ENCODE measurements at regions not wholly inside any gene's neighbourhood (a gene's known extent, or its start where the extent isn't known, plus 50 kb on each side); places are given as distances from the start of the nearest gene placed in this dataset.

DNA sequence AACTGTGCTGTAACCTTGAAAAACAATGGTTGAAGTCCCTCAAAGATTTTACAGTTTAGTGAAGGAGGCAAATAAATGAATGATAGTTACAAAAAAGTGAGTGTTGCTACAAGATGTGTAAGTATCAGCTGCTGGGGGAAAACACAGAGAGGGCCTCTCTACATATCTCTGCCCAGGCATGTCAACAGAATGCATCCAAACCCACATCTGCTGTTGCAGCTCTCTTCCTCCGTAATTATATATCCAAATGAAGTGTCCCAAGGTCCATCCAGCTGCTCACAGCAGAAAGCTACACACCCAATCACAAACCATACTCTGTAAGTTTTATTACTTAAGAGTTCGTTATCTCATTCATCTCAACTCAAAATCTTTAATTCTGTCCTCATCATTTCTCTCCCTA is 584.6 kb downstream of the ANXA1 start:
- no peak for DNase-seq (ENCODE audit: low read depth, low spot score)
- Histone ChIP-seq H3K27ac (ENCODE audit: insufficient read depth, low read depth, low read length) (no peak overlapping the region), H3K4me1 (ENCODE audit: control insufficient read depth, extremely low read depth, insufficient read depth, low read length) (no peaks in the 10 kb centered on the region), H4K20me1 (replicated peaks; ENCODE audit: control insufficient read depth, extremely low read depth, insufficient read depth, low read length) (no peaks in the 10 kb centered on the region), H3K79me2 (ENCODE audit: control insufficient read depth, insufficient read depth, low read length) (no peaks in the 10 kb centered on the region), H3K4me3 (replicated peaks in 1 of 3; ENCODE audit: insufficient read depth in 1 of 3, low read depth in 1 of 3, low read length in 3 of 3) (no peak overlapping the region), H3K27me3 (ENCODE audit: control insufficient read depth in 2 of 2, insufficient read depth in 2 of 2, low read length in 2 of 2) (no peaks in the 10 kb centered on the region), H3K36me3 (ENCODE audit: control insufficient read depth in 2 of 2, extremely low read depth in 1 of 2, insufficient read depth in 2 of 2, low read length in 2 of 2) (no peaks in the 10 kb centered on the region), H3K9me1 (replicated peaks; ENCODE audit: control insufficient read depth, extremely low read depth, insufficient read depth, low read length) (no peaks in the 10 kb centered on the region), H3K9ac (replicated peaks; ENCODE audit: extremely low read depth, insufficient read depth, low read length) (no peak overlapping the region), H3K9me3 (replicated peaks; ENCODE audit: control insufficient read depth, insufficient read depth, low read length) (no peaks in the 10 kb centered on the region), H2AFZ (ENCODE audit: low read depth, low read length) (no peak overlapping the region), H3K4me2 (ENCODE audit: insufficient read depth, low read length) (no peak overlapping the region)
- POLR2A ChIA-PET: no interaction called here
- no peak for FAIRE-seq
- intact Hi-C loops (cut with micrococcal nuclease): no loop called here
- dilution Hi-C loops (cut with MboI; ENCODE audit: extremely low pct_ligation_motif_present, low sequenced_read_pairs): no loop called here
- CTCF ChIA-PET: no interaction called here
- BruUV-seq (replicated peaks): no TSS peak
- no peak for TF ChIP-seq POLR2AphosphoS5 (IDR thresholded peaks at IDR 0.05; ENCODE audit: insufficient read depth, low read depth, low read length)

- H3K9me3 ChIP-seq (replicated peaks; ENCODE audit: control insufficient read depth, insufficient read depth, low read length): no peaks in the 10 kb centered on the region
- H3K9me1 ChIP-seq (replicated peaks; ENCODE audit: control insufficient read depth, extremely low read depth, insufficient read depth, low read length): no peaks in the 10 kb centered on the region
- CTCF ChIA-PET: no interaction called here
- no peak for DNase-seq (ENCODE audit: low read depth, low spot score)
- BruUV-seq (replicated peaks): no TSS peak
- H3K79me2 ChIP-seq (ENCODE audit: control insufficient read depth, insufficient read depth, low read length): no peaks in the 10 kb centered on the region
- H3K27ac ChIP-seq (ENCODE audit: insufficient read depth, low read depth, low read length): no peak overlapping the region
- no peaks in the 10 kb centered on the region for H3K36me3 ChIP-seq (ENCODE audit: control insufficient read depth in 2 of 2, extremely low read depth in 1 of 2, insufficient read depth in 2 of 2, low read length in 2 of 2)
- TF ChIP-seq MAX (IDR thresholded peaks at IDR 0.05; ENCODE audit: insufficient read depth, insufficient read length): no peak
- no peak for TF ChIP-seq POLR2AphosphoS5 (IDR thresholded peaks at IDR 0.05; ENCODE audit: insufficient read depth, low read depth, low read length)
- TF ChIP-seq CTCF (IDR thresholded peaks at IDR 0.05; ENCODE audit: extremely low read depth in 1 of 2, insufficient read depth in 1 of 2, low read depth in 1 of 2, low read length in 2 of 2): no peak
- no peak for TF ChIP-seq GATA2 (IDR thresholded peaks at IDR 0.05; ENCODE audit: insufficient read depth, insufficient read length, low read depth, low read length)
- no peak overlapping the region for H3K9ac ChIP-seq (replicated peaks; ENCODE audit: extremely low read depth, insufficient read depth, low read length)
- no peak overlapping the region for H3K4me3 ChIP-seq (replicated peaks in 1 of 3; ENCODE audit: insufficient read depth in 1 of 3, low read depth in 1 of 3, low read length in 3 of 3)
- no peak overlapping the region for H2AFZ ChIP-seq (ENCODE audit: low read depth, low read length)
- H3K4me1 ChIP-seq (ENCODE audit: control insufficient read depth, extremely low read depth, insufficient read depth, low read length): no peaks in the 10 kb centered on the region
- FAIRE-seq: no peak
- no peak overlapping the region for H3K4me2 ChIP-seq (ENCODE audit: insufficient read depth, low read length)
- H4K20me1 ChIP-seq (replicated peaks; ENCODE audit: control insufficient read depth, extremely low read depth, insufficient read depth, low read length): no peaks in the 10 kb centered on the region
- POLR2A ChIA-PET: no interaction called here
- intact Hi-C loops (cut with micrococcal nuclease) (no loop called here), dilution Hi-C loops (cut with MboI; ENCODE audit: extremely low pct_ligation_motif_present, low sequenced_read_pairs) (no loop called here)
- H3K27me3 ChIP-seq (ENCODE audit: control insufficient read depth in 2 of 2, insufficient read depth in 2 of 2, low read length in 2 of 2): no peaks in the 10 kb centered on the region
Measured at GRCh38 chr9:73738741-73739530, 587.3 kb downstream of the ANXA1 start.

Measured in endothelial cell of umbilical vein (primary cell).